ENCODE measurements at regions not wholly inside any gene's neighbourhood (a gene's known extent, or its start where the extent isn't known, plus 50 kb on each side); places are given as distances from the start of the nearest gene placed in this dataset.

DNA sequence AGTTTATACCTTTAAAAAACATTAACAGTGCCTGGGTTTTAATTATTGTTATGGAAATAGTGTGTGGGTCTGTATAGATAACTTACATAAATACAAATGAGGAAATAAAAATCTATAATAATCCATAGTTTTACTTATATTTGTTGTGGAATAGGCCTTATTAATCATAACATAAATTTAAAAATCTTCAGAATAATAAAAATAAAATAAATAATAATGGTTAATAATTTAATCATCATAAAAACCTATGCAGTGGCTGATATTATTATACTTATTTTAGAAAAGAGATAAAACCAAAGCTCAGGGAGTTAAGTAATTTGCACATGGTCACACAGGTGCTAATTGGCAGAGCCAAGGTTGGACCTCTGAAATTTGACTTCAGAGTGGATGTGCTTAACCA is 785.3 kb upstream of the SEMA6A start:
- TF ChIP-seq, protein P1, sequence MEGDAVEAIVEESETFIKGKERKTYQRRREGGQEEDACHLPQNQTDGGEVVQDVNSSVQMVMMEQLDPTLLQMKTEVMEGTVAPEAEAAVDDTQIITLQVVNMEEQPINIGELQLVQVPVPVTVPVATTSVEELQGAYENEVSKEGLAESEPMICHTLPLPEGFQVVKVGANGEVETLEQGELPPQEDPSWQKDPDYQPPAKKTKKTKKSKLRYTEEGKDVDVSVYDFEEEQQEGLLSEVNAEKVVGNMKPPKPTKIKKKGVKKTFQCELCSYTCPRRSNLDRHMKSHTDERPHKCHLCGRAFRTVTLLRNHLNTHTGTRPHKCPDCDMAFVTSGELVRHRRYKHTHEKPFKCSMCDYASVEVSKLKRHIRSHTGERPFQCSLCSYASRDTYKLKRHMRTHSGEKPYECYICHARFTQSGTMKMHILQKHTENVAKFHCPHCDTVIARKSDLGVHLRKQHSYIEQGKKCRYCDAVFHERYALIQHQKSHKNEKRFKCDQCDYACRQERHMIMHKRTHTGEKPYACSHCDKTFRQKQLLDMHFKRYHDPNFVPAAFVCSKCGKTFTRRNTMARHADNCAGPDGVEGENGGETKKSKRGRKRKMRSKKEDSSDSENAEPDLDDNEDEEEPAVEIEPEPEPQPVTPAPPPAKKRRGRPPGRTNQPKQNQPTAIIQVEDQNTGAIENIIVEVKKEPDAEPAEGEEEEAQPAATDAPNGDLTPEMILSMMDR (IDR thresholded peaks at IDR 0.05): no peak
- no peak for TF ChIP-seq POLR2A (IDR thresholded peaks at IDR 0.05)
- no peak for TF ChIP-seq EP300 (IDR thresholded peaks at IDR 0.05)
- no peak for TF ChIP-seq POLR2AphosphoS5 (IDR thresholded peaks at IDR 0.05)
